A673 (cell line): ENCODE measurements at regions not wholly inside any gene's neighbourhood (a gene's known extent, or its start where the extent isn't known, plus 50 kb on each side); places are given as distances from the start of the nearest gene placed in this dataset.

Experiments used
- BruUV-seq: library from RNA; stranded (reverse); fragments of 400-500 nt; replicated peaks from 2 replicates; lab custom pipeline; 2021; lab: Mats Ljungman, UMichigan
- CTCF ChIA-PET: fragments of 300-600 bp; sonication (Branson Sonifier 250); formaldehyde crosslinking; loops from one replicate; lab custom pipeline; 2022; ENCODE audit warnings: antibody characterized with exemption; lab: Charles Lee
- POLR2A ChIA-PET: fragments of 300-600 bp; sonication (Branson Sonifier 250); formaldehyde crosslinking; loops from one replicate; lab custom pipeline; 2022; ENCODE audit warnings: antibody characterized with exemption; ENCODE audit not compliant: low non-redundant PET; lab: Charles Lee
- DNase-seq: peaks from one replicate; pipeline ENCODE4 v3.0.0-alpha.2; 2015; ENCODE audit warnings: low spot score
- H3K27ac ChIP-seq: fragments of 200-600 bp; sonication (generic); 2 replicates; pipeline ENCODE4 v1.5.1; 2016; ENCODE audit warnings: mixed run types, low read depth, mild to moderate bottlenecking, mixed read lengths, antibody characterized with exemption, low read length; ENCODE audit not compliant: poor library complexity, severe bottlenecking
- H3K27me3 ChIP-seq: fragments of 200-600 bp; sonication (generic); replicated peaks from 2 replicates; pipeline ENCODE4 v1.6.1; 2017; ENCODE audit warnings: mixed run types, low read depth, mild to moderate bottlenecking, mixed read lengths, antibody characterized with exemption, low read length; ENCODE audit not compliant: insufficient read depth, poor library complexity
- H3K36me3 ChIP-seq: fragments of 200-600 bp; sonication (generic); 2 replicates; pipeline ENCODE4 v1.6.1; 2016; ENCODE audit warnings: mixed run types, mild to moderate bottlenecking, mixed read lengths, antibody characterized with exemption, low read length; ENCODE audit not compliant: insufficient read depth, poor library complexity, severe bottlenecking
- H3K4me1 ChIP-seq: fragments of 200-600 bp; sonication (generic); 2 replicates; pipeline ENCODE4 v1.6.1; 2017; ENCODE audit warnings: mixed run types, mild to moderate bottlenecking, mixed read lengths, antibody characterized with exemption, low read length; ENCODE audit not compliant: insufficient read depth, poor library complexity, severe bottlenecking
- H3K4me3 ChIP-seq: fragments of 200-600 bp; sonication (generic); 2 replicates; pipeline ENCODE4 v1.5.1; 2016; ENCODE audit warnings: low read depth, mixed run types, mild to moderate bottlenecking, mixed read lengths, low read length; ENCODE audit not compliant: poor library complexity, severe bottlenecking
- H3K9me3 ChIP-seq: fragments of 200-600 bp; sonication (generic); 2 replicates; pipeline ENCODE4 v1.6.1; 2016; ENCODE audit warnings: mixed run types, low read depth, mild to moderate bottlenecking, mixed read lengths, antibody characterized with exemption, low read length; ENCODE audit not compliant: poor library complexity, severe bottlenecking
- CTCF ChIP-seq: fragments of 300-800, 200-600 bp; sonication (generic); conservative IDR thresholded peaks from 2 replicates; pipeline ENCODE4 v1.5.1; 2017; ENCODE audit warnings: low read depth, mild to moderate bottlenecking, antibody characterized with exemption, low read length, moderate library complexity, mixed read lengths
- EZH2 ChIP-seq: fragments of 200-600 bp; sonication (generic); IDR thresholded peaks from 2 replicates; pipeline ENCODE4 v1.6.1; 2017; ENCODE audit warnings: borderline replicate concordance, low read depth, mild to moderate bottlenecking, mixed read lengths, antibody characterized with exemption, low read length; ENCODE audit not compliant: poor library complexity, severe bottlenecking
- intact Hi-C: fragments of 100-400 bp; cut with micrococcal nuclease; formaldehyde crosslinking; loops from one replicate; pipeline ENCODE4 v1.10.0; 2022; ENCODE audit not compliant: unreplicated experiment

- no peaks in the 10 kb centered on the region for H3K9me3 ChIP-seq
- no TSS peak for BruUV-seq
- H3K4me1 ChIP-seq, result no peaks in the 10 kb centered on the region
- H3K27ac ChIP-seq, result no peak overlapping the region
- no peak for DNase-seq
- ChIA-PET POLR2A (no interaction called here), CTCF (no interaction called here)
- no peaks in the 10 kb centered on the region for H3K27me3 ChIP-seq
- intact Hi-C loops, result no loop called here
- no peaks in the 10 kb centered on the region for H3K36me3 ChIP-seq
- no peak overlapping the region for H3K4me3 ChIP-seq
- TF ChIP-seq CTCF (no peak), EZH2 (no peak)
Measured at GRCh38 chr13:38429916-38430315, 80.3 kb downstream of the UFM1 start.

GRCh38 chr13:38430796-38431195 lies 81.1 kb downstream of the UFM1 start:
- intact Hi-C loops, result no loop called here
- H3K4me3 ChIP-seq, result no peak overlapping the region
- TF ChIP-seq EZH2, result no peak
- no peak for TF ChIP-seq CTCF
- ChIA-PET CTCF (no interaction called here), POLR2A (no interaction called here)
- no peak for DNase-seq
- no peak overlapping the region for H3K27ac ChIP-seq
- H3K9me3 ChIP-seq, result no peaks in the 10 kb centered on the region
- H3K4me1 ChIP-seq, result no peaks in the 10 kb centered on the region
- BruUV-seq, result no TSS peak
- no peaks in the 10 kb centered on the region for H3K36me3 ChIP-seq
- no peaks in the 10 kb centered on the region for H3K27me3 ChIP-seq

DNA sequence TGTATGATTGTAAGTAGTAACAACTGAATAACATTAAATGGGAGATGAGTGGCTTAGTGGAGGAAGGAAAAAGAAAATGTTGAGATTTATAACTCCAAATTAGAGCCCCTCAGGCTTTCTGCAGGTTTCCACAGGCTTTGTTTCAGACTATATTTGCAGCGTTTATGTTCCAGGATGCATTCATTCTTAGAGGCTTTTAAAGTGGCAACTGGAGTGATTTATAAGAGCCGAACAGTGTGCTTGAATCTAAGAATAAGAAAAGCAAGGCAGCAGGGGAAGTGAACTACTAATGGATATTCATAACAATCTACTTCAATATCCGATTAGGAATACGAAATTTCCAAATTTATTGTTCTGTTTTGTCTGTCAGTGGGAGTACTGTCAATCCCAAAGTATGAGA lies 91.0 kb downstream of the UFM1 start:
- POLR2A ChIA-PET, result no interaction called here
- H3K4me1 ChIP-seq, result no peaks in the 10 kb centered on the region
- BruUV-seq, result no TSS peak
- H3K9me3 ChIP-seq, result no peaks in the 10 kb centered on the region
- intact Hi-C loops, result no loop called here
- CTCF ChIA-PET, result no interaction called here
- H3K4me3 ChIP-seq, result no peak overlapping the region
- no peaks in the 10 kb centered on the region for H3K36me3 ChIP-seq
- TF ChIP-seq EZH2 (no peak), CTCF (no peak)
- H3K27me3 ChIP-seq, result no peaks in the 10 kb centered on the region
- no peak overlapping the region for H3K27ac ChIP-seq
- DNase-seq, result peak; percentile 28
